ENCODE measurements at regions not wholly inside any gene's neighbourhood (a gene's known extent, or its start where the extent isn't known, plus 50 kb on each side); places are given as distances from the start of the nearest gene placed in this dataset.

- no peaks in the 10 kb centered on the region for H3K4me1 Mint-ChIP-seq
- no peak overlapping the region for H3K4me3 Mint-ChIP-seq
- no peaks in the 10 kb centered on the region for H3K27me3 ChIP-seq (ENCODE audit: control insufficient read depth, insufficient read depth, low read length)
- no peak overlapping the region for H3K27ac ChIP-seq (ENCODE audit: insufficient read depth, low read length, poor library complexity, severe bottlenecking)
- no peaks in the 10 kb centered on the region for H3K4me1 ChIP-seq (ENCODE audit: control insufficient read depth, insufficient read depth, low read length, poor library complexity, severe bottlenecking)
- DNase-seq: no peak
- no peak overlapping the region for H3K4me3 ChIP-seq (ENCODE audit: low read depth, low read length)
- peaks cover 3 to 10% (median 8%) of the 10 kb centered on the region in 7 donors for H3K9me3 Mint-ChIP-seq
- no peaks in the 10 kb centered on the region for H3K36me3 ChIP-seq (ENCODE audit: control insufficient read depth, insufficient read depth, low read length)
- no peak overlapping the region for H3K27ac Mint-ChIP-seq
- H3K9me3 ChIP-seq (ENCODE audit: control insufficient read depth in 2 of 2, low read length in 2 of 2): no peaks in the 10 kb centered on the region
- ATAC-seq (ENCODE audit: low read depth in 2 of 2): no peak
- no peaks in the 10 kb centered on the region for H3K27me3 Mint-ChIP-seq
- H3K36me3 Mint-ChIP-seq: no peaks in the 10 kb centered on the region
Measured at GRCh38 chr4:166386491-166387360, 513.7 kb downstream of the TLL1 start.

GRCh38 chr4:166391501-166391900 lies 518.5 kb downstream of the TLL1 start:
- H3K4me3 ChIP-seq (ENCODE audit: low read depth, low read length): no peak overlapping the region
- no peak overlapping the region for H3K27ac ChIP-seq (ENCODE audit: insufficient read depth, low read length, poor library complexity, severe bottlenecking)
- Mint-ChIP-seq H3K4me1 (no peaks in the 10 kb centered on the region), H3K36me3 (no peaks in the 10 kb centered on the region), H3K27me3 (no peaks in the 10 kb centered on the region), H3K27ac (no peak overlapping the region), H3K4me3 (no peak overlapping the region), H3K9me3 (peaks cover 3 to 15% (median 5%) of the 10 kb centered on the region in 7 donors)
- no peaks in the 10 kb centered on the region for H3K4me1 ChIP-seq (ENCODE audit: control insufficient read depth, insufficient read depth, low read length, poor library complexity, severe bottlenecking)
- no peaks in the 10 kb centered on the region for H3K9me3 ChIP-seq (ENCODE audit: control insufficient read depth in 2 of 2, low read length in 2 of 2)
- H3K36me3 ChIP-seq (ENCODE audit: control insufficient read depth, insufficient read depth, low read length): no peaks in the 10 kb centered on the region
- DNase-seq (no peak), ATAC-seq (ENCODE audit: low read depth in 2 of 2) (no peak)
- no peaks in the 10 kb centered on the region for H3K27me3 ChIP-seq (ENCODE audit: control insufficient read depth, insufficient read depth, low read length)

- Histone ChIP-seq H3K4me1 (ENCODE audit: control insufficient read depth, insufficient read depth, low read length, poor library complexity, severe bottlenecking) (no peaks in the 10 kb centered on the region), H3K9me3 (ENCODE audit: control insufficient read depth in 2 of 2, low read length in 2 of 2) (peaks cover 0 to 6% of the 10 kb centered on the region in 2 experiments), H3K27me3 (ENCODE audit: control insufficient read depth, insufficient read depth, low read length) (no peaks in the 10 kb centered on the region), H3K27ac (ENCODE audit: insufficient read depth, low read length, poor library complexity, severe bottlenecking) (no peak overlapping the region), H3K4me3 (ENCODE audit: low read depth, low read length) (no peak overlapping the region), H3K36me3 (ENCODE audit: control insufficient read depth, insufficient read depth, low read length) (no peaks in the 10 kb centered on the region)
- H3K9me3 Mint-ChIP-seq: peaks cover under 1 to 13% (median 5%) of the 10 kb centered on the region in 7 donors
- no peaks in the 10 kb centered on the region for H3K27me3 Mint-ChIP-seq
- no peak overlapping the region for H3K4me3 Mint-ChIP-seq
- no peaks in the 10 kb centered on the region for H3K36me3 Mint-ChIP-seq
- ATAC-seq (ENCODE audit: low read depth in 2 of 2) (no peak), DNase-seq (no peak)
- H3K27ac Mint-ChIP-seq: no peak overlapping the region
- H3K4me1 Mint-ChIP-seq: no peaks in the 10 kb centered on the region
Measured at GRCh38 chr4:166399021-166399420, 526.0 kb downstream of the TLL1 start.

- Mint-ChIP-seq H3K27ac (no peak overlapping the region), H3K36me3 (no peaks in the 10 kb centered on the region), H3K9me3 (peaks cover 0 to 13% (median 4%) of the 10 kb centered on the region in 7 donors), H3K4me3 (no peak overlapping the region), H3K4me1 (no peaks in the 10 kb centered on the region), H3K27me3 (no peaks in the 10 kb centered on the region)
- DNase-seq (no peak), ATAC-seq (ENCODE audit: low read depth in 2 of 2) (no peak)
- Histone ChIP-seq H3K27me3 (ENCODE audit: control insufficient read depth, insufficient read depth, low read length) (no peaks in the 10 kb centered on the region), H3K4me3 (ENCODE audit: low read depth, low read length) (no peak overlapping the region), H3K4me1 (ENCODE audit: control insufficient read depth, insufficient read depth, low read length, poor library complexity, severe bottlenecking) (no peaks in the 10 kb centered on the region), H3K36me3 (ENCODE audit: control insufficient read depth, insufficient read depth, low read length) (no peaks in the 10 kb centered on the region), H3K27ac (ENCODE audit: insufficient read depth, low read length, poor library complexity, severe bottlenecking) (no peak overlapping the region), H3K9me3 (ENCODE audit: control insufficient read depth in 2 of 2, low read length in 2 of 2) (peaks cover 0 to 6% of the 10 kb centered on the region in 2 experiments)
Measured at GRCh38 chr4:166400270-166400894, 527.3 kb downstream of the TLL1 start.

GRCh38 chr4:166413356-166413755 lies 540.3 kb downstream of the TLL1 start:
- Mint-ChIP-seq H3K4me1 (no peaks in the 10 kb centered on the region), H3K27ac (no peak overlapping the region), H3K9me3 (peaks cover 3 to 19% (median 8%) of the 10 kb centered on the region in 7 donors), H3K27me3 (no peaks in the 10 kb centered on the region), H3K4me3 (no peak overlapping the region), H3K36me3 (no peaks in the 10 kb centered on the region)
- H3K9me3 ChIP-seq (ENCODE audit: control insufficient read depth in 2 of 2, low read length in 2 of 2): no peaks in the 10 kb centered on the region
- H3K4me3 ChIP-seq (ENCODE audit: low read depth, low read length): no peak overlapping the region
- DNase-seq (no peak), ATAC-seq (ENCODE audit: low read depth in 2 of 2) (no peak)
- H3K4me1 ChIP-seq (ENCODE audit: control insufficient read depth, insufficient read depth, low read length, poor library complexity, severe bottlenecking): no peaks in the 10 kb centered on the region
- no peak overlapping the region for H3K27ac ChIP-seq (ENCODE audit: insufficient read depth, low read length, poor library complexity, severe bottlenecking)
- no peaks in the 10 kb centered on the region for H3K27me3 ChIP-seq (ENCODE audit: control insufficient read depth, insufficient read depth, low read length)
- no peaks in the 10 kb centered on the region for H3K36me3 ChIP-seq (ENCODE audit: control insufficient read depth, insufficient read depth, low read length)

GRCh38 chr4:166414431-166414830 lies 541.4 kb downstream of the TLL1 start:
- no peaks in the 10 kb centered on the region for H3K4me1 Mint-ChIP-seq
- H3K4me1 ChIP-seq (ENCODE audit: control insufficient read depth, insufficient read depth, low read length, poor library complexity, severe bottlenecking): no peaks in the 10 kb centered on the region
- H3K9me3 Mint-ChIP-seq: peaks cover 3 to 18% (median 8%) of the 10 kb centered on the region in 7 donors

GRCh38 chr4:166415749-166416148 lies 542.7 kb downstream of the TLL1 start:
- Histone ChIP-seq H3K4me3 (ENCODE audit: low read depth, low read length) (no peak overlapping the region), H3K4me1 (ENCODE audit: control insufficient read depth, insufficient read depth, low read length, poor library complexity, severe bottlenecking) (no peaks in the 10 kb centered on the region), H3K9me3 (ENCODE audit: control insufficient read depth in 2 of 2, low read length in 2 of 2) (peaks cover 0 to 10% of the 10 kb centered on the region in 2 experiments), H3K27me3 (ENCODE audit: control insufficient read depth, insufficient read depth, low read length) (no peaks in the 10 kb centered on the region), H3K27ac (ENCODE audit: insufficient read depth, low read length, poor library complexity, severe bottlenecking) (no peak overlapping the region), H3K36me3 (ENCODE audit: control insufficient read depth, insufficient read depth, low read length) (no peaks in the 10 kb centered on the region)
- ATAC-seq (ENCODE audit: low read depth in 2 of 2) (no peak), DNase-seq (no peak)
- no peaks in the 10 kb centered on the region for H3K4me1 Mint-ChIP-seq
- no peak overlapping the region for H3K4me3 Mint-ChIP-seq
- H3K9me3 Mint-ChIP-seq: peaks cover 3 to 20% (median 8%) of the 10 kb centered on the region in 7 donors
- H3K27ac Mint-ChIP-seq: no peak overlapping the region
- no peaks in the 10 kb centered on the region for H3K36me3 Mint-ChIP-seq
- no peaks in the 10 kb centered on the region for H3K27me3 Mint-ChIP-seq

More at GRCh38 chr4:166414431-166414830, 541.4 kb downstream of the TLL1 start:
- ATAC-seq (ENCODE audit: low read depth in 2 of 2): no peak
- no peaks in the 10 kb centered on the region for H3K27me3 Mint-ChIP-seq
- H3K27ac ChIP-seq (ENCODE audit: insufficient read depth, low read length, poor library complexity, severe bottlenecking): no peak overlapping the region
- H3K9me3 ChIP-seq (ENCODE audit: control insufficient read depth in 2 of 2, low read length in 2 of 2): no peaks in the 10 kb centered on the region
- H3K4me3 Mint-ChIP-seq: no peak overlapping the region
- no peak overlapping the region for H3K4me3 ChIP-seq (ENCODE audit: low read depth, low read length)
- H3K27ac Mint-ChIP-seq: no peak overlapping the region
- no peaks in the 10 kb centered on the region for H3K36me3 Mint-ChIP-seq
- no peaks in the 10 kb centered on the region for H3K27me3 ChIP-seq (ENCODE audit: control insufficient read depth, insufficient read depth, low read length)
- DNase-seq: no peak
- H3K36me3 ChIP-seq (ENCODE audit: control insufficient read depth, insufficient read depth, low read length): no peaks in the 10 kb centered on the region

All from CD4-positive, CD25-positive, alpha-beta regulatory T cell (primary cell).